Esophagus squamous epithelium (tissue), 4 donors: ENCODE measurements at regions not wholly inside any gene's neighbourhood (a gene's known extent, or its start where the extent isn't known, plus 50 kb on each side); places are given as distances from the start of the nearest gene placed in this dataset.

Experiments
- CTCF ChIP-seq, 6 experiments: fragments of 450-650 bp in 4 of 6; fragments of 200-600 bp in 2 of 6; sonication (generic) in 2 of 6; IDR thresholded peaks; one replicate each; pipeline ENCODE4 v1.5.1; 2016 to 2019; ENCODE audit warnings: antibody characterized with exemption in 6 of 6, mild to moderate bottlenecking in 4 of 6, moderate library complexity in 4 of 6
- POLR2A ChIP-seq, 4 donors: fragments of 450-650 bp; IDR thresholded peaks; one replicate each; pipeline ENCODE4 v1.6.1; 2017; ENCODE audit warnings: antibody characterized with exemption in 4 of 4, mild to moderate bottlenecking in 4 of 4, moderate library complexity in 3 of 4

GRCh38 chr16:63467513-63467912, 1431.3 kb upstream of the CDH8 start:
- TF ChIP-seq CTCF (IDR thresholded peaks at IDR 0.05) (no peak), POLR2A (IDR thresholded peaks at IDR 0.05) (no peak)
